Activated naive CD4-positive, alpha-beta T cell treated with anti-CD3 and anti-CD28 coated beads, Interleukin-2, amount 10 ng/mL, durations not matched to agents 7 days and 5 days (primary cell): ENCODE measurements at regions not wholly inside any gene's neighbourhood (a gene's known extent, or its start where the extent isn't known, plus 50 kb on each side); places are given as distances from the start of the nearest gene placed in this dataset.
A peak's percentile ranks its signal among the peaks of the same experiment; 100 is the strongest.
"Not testable (repeated sequence)": the region's sequence is repeated elsewhere in the genome, so short reads cannot be mapped to it uniquely, and the experiment has no call there.

Experiments used
- CTCF ChIA-PET: fragments of 350-600 bp; sonication (Branson Sonifier 250); formaldehyde crosslinking; loops from one replicate; lab custom pipeline; 2021; ENCODE audit warnings: antibody characterized with exemption; lab: Charles Lee
- DNase-seq: peaks from one replicate; pipeline ENCODE4 v3.0.0-alpha.2; 2020
- H3K27ac Mint-ChIP-seq: one replicate; pipeline ENCODE4 v1.8.0; 2021; ENCODE audit warnings: mild to moderate bottlenecking, moderate library complexity, mixed read lengths
- H3K27me3 Mint-ChIP-seq: one replicate; pipeline ENCODE4 v1.8.0; 2021; ENCODE audit warnings: mild to moderate bottlenecking, mixed read lengths
- H3K36me3 Mint-ChIP-seq: one replicate; pipeline ENCODE4 v1.8.0; 2021; ENCODE audit warnings: mixed read lengths
- H3K4me1 Mint-ChIP-seq: one replicate; pipeline ENCODE4 v1.8.0; 2021; ENCODE audit warnings: mixed read lengths
- H3K4me3 Mint-ChIP-seq: one replicate; pipeline ENCODE4 v1.8.0; 2021; ENCODE audit warnings: mild to moderate bottlenecking, moderate library complexity, mixed read lengths
- H3K9me3 Mint-ChIP-seq: one replicate; pipeline ENCODE4 v1.8.0; 2021; ENCODE audit warnings: mixed read lengths

DNA sequence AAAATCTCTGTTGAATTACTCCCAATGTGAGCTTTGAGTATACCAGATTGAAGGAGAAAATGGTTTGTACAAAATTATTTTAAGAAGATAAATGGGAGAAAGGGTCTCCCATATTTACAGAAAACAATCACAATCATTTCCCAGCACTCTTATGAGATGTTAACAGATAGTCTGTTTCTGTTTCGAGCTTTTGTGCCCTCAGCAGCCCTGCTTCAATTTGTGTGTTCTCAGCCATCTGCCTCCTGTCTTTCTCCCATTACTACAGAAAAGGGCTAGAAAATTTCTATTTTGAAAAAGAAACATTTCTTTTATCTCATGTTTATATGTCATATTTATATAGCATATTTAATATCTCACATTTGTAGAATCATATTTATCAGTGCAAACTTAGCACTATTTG, 498.4 kb downstream of the TTLL7 start:
- H3K4me3 Mint-ChIP-seq = no peak overlapping the region
- peaks cover 35% of the 10 kb centered on the region for H3K36me3 Mint-ChIP-seq
- CTCF ChIA-PET = interaction anchor here (1.1 kb wide), 1 partner anchor 11 kb away, joined by 3 read pairs; no protein-coding TSS in a partner anchor
- no peak for DNase-seq
- H3K4me1 Mint-ChIP-seq = peaks cover 40% of the 10 kb centered on the region
- H3K9me3 Mint-ChIP-seq = peaks cover 30% of the 10 kb centered on the region
- no peaks in the 10 kb centered on the region for H3K27me3 Mint-ChIP-seq
- no peak overlapping the region for H3K27ac Mint-ChIP-seq

- Mint-ChIP-seq H3K4me1 (peaks cover 36% of the 10 kb centered on the region), H3K9me3 (peaks cover 25% of the 10 kb centered on the region), H3K4me3 (no peak overlapping the region), H3K27ac (no peak overlapping the region), H3K36me3 (peaks cover 31% of the 10 kb centered on the region), H3K27me3 (no peaks in the 10 kb centered on the region)
- DNase-seq = no peak
- CTCF ChIA-PET = interaction anchor here (1.1 kb wide), 1 partner anchor 10 kb away, joined by 3 read pairs; no protein-coding TSS in a partner anchor
These were observed 498.9 kb downstream of the TTLL7 start for GRCh38 chr1:83499998-83500397.

- H3K4me1 Mint-ChIP-seq = peaks cover 36% of the 10 kb centered on the region
- DNase-seq = no peak
- H3K4me3 Mint-ChIP-seq = no peak overlapping the region
- H3K36me3 Mint-ChIP-seq = peaks cover 21% of the 10 kb centered on the region
- CTCF ChIA-PET = no interaction called here
- H3K27ac Mint-ChIP-seq = no peak overlapping the region
- H3K9me3 Mint-ChIP-seq = peaks cover 16% of the 10 kb centered on the region
- no peaks in the 10 kb centered on the region for H3K27me3 Mint-ChIP-seq
These were observed 501.4 kb downstream of the TTLL7 start for GRCh38 chr1:83497563-83497962.

DNA sequence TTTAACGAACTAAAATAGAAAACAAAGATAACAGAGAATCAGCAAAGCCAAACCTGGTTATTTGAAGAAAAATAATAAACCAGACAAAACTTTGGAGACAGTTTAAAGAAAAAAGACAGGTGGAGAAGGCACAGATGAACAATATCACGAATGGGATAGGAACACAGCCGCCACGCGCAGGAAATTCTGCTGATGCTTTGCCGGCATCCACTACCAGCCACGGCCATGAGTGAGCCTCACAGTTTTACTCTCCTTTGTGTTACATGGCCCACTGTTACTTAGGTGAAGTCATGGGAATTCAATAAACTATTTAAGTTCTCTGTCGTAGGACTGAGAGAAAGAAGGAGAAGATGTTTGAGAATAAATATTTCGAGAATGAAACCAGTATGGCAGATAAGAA, 503.4 kb downstream of the TTLL7 start:
- Mint-ChIP-seq H3K4me3 (no peak overlapping the region), H3K36me3 (peaks cover 11% of the 10 kb centered on the region), H3K27ac (no peak overlapping the region), H3K27me3 (no peaks in the 10 kb centered on the region), H3K9me3 (peaks cover 16% of the 10 kb centered on the region), H3K4me1 (peaks cover 18% of the 10 kb centered on the region)
- CTCF ChIA-PET = no interaction called here
- no peak for DNase-seq

GRCh38 chr1:83493633-83494032, 505.3 kb downstream of the TTLL7 start:
- Mint-ChIP-seq H3K36me3 (peaks cover 5% of the 10 kb centered on the region), H3K27me3 (no peaks in the 10 kb centered on the region), H3K9me3 (peaks cover 6% of the 10 kb centered on the region), H3K27ac (no peak overlapping the region), H3K4me3 (no peak overlapping the region), H3K4me1 (peaks cover 14% of the 10 kb centered on the region)
- no peak for DNase-seq
- CTCF ChIA-PET = no interaction called here

DNA sequence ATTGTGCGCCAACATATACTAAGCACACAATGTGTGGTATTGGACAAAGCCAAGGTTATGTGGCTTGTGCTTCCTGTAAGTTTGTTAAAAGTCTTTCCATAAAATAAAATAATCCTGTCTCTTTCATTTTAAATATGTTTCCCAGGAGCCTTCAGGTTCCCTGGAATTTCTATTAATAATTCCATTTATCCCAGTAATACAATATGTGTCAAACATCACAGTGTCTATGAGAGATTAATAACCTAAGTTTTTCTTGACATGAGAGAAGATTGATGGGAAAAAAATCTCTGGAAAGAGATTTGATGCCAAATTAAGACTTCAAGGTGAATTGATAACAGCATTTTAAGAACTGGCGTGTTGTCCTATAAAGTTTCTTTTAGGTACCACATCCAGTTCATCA, 507.0 kb downstream of the TTLL7 start:
- peaks cover 9% of the 10 kb centered on the region for H3K36me3 Mint-ChIP-seq
- no peak overlapping the region for H3K27ac Mint-ChIP-seq
- H3K4me1 Mint-ChIP-seq = peaks cover 28% of the 10 kb centered on the region
- no peak overlapping the region for H3K4me3 Mint-ChIP-seq
- H3K9me3 Mint-ChIP-seq = peaks cover 4% of the 10 kb centered on the region
- CTCF ChIA-PET = no interaction called here
- H3K27me3 Mint-ChIP-seq = no peaks in the 10 kb centered on the region
- DNase-seq = no peak

DNA sequence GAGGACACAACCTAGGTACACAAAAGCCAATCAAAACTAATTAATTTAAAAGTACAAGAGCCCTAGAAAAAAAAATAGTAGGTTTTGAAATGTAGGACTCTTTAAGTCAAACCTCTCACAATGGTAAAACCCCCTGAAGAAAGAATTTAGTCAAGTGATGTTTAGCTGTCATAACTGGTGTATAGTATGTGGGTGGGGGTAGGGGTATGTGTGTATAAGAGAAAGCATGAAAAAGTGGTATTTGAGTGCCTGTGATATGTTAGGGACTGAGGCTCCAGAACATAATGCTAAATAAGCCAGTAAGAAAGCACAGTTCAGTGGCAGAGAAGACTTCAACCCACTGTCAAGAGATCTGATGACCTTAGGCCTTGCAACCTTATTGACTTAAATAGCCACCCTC, 507.9 kb downstream of the TTLL7 start:
- Mint-ChIP-seq H3K4me1 (peaks cover 35% of the 10 kb centered on the region), H3K4me3 (no peak overlapping the region), H3K27me3 (no peaks in the 10 kb centered on the region), H3K36me3 (peaks cover 8% of the 10 kb centered on the region), H3K27ac (no peak overlapping the region), H3K9me3 (peaks cover 1% of the 10 kb centered on the region)
- no peak for DNase-seq
- CTCF ChIA-PET = no interaction called here

GRCh38 chr1:83488105-83488504, 510.8 kb downstream of the TTLL7 start:
- CTCF ChIA-PET, DNase-seq, H3K36me3 Mint-ChIP-seq, H3K9me3 Mint-ChIP-seq, H3K27me3 Mint-ChIP-seq, H3K4me3 Mint-ChIP-seq: not testable (repeated sequence)
- Mint-ChIP-seq H3K4me1 (peaks cover 41% of the 10 kb centered on the region), H3K27ac (peak overlapping the region; percentile 77)

GRCh38 chr1:83487460-83487859, 511.5 kb downstream of the TTLL7 start:
- H3K4me1 Mint-ChIP-seq = peaks cover 42% of the 10 kb centered on the region
- DNase-seq, H3K27ac Mint-ChIP-seq, H3K4me3 Mint-ChIP-seq, H3K36me3 Mint-ChIP-seq, H3K27me3 Mint-ChIP-seq, H3K9me3 Mint-ChIP-seq, CTCF ChIA-PET: not testable (repeated sequence)

GRCh38 chr1:83485314-83486019, 513.5 kb downstream of the TTLL7 start:
- H3K9me3 Mint-ChIP-seq, H3K36me3 Mint-ChIP-seq, H3K27me3 Mint-ChIP-seq, H3K4me3 Mint-ChIP-seq, DNase-seq, CTCF ChIA-PET, H3K27ac Mint-ChIP-seq: not testable (repeated sequence)
- peaks cover 44% of the 10 kb centered on the region for H3K4me1 Mint-ChIP-seq

DNA sequence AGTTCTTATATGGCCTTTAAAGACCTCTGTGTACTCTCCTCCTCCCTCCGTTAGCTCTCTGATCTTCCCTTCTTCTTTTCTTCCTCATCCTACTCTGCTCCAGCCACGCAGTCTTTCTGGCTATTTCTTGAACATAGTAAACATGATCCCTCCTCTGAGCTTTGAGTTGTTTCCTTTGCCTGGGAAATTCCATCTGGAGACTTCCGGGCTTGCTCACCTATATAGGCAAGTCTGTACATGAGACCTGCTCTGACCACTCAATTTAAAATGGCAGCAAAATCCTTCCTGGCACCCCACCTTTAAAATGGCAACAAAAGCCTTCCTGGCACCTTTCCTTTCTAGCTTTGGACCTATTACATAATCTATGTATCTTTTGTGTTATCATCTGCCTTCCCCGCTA, 517.6 kb downstream of the TTLL7 start:
- H3K4me3 Mint-ChIP-seq, H3K27ac Mint-ChIP-seq, H3K36me3 Mint-ChIP-seq, DNase-seq, H3K27me3 Mint-ChIP-seq, CTCF ChIA-PET: not testable (repeated sequence)
- peaks cover 11% of the 10 kb centered on the region for H3K9me3 Mint-ChIP-seq
- H3K4me1 Mint-ChIP-seq = peaks cover 22% of the 10 kb centered on the region

GRCh38 chr1:83479591-83480239, 519.2 kb downstream of the TTLL7 start:
- H3K27ac Mint-ChIP-seq = not testable (repeated sequence)

DNA sequence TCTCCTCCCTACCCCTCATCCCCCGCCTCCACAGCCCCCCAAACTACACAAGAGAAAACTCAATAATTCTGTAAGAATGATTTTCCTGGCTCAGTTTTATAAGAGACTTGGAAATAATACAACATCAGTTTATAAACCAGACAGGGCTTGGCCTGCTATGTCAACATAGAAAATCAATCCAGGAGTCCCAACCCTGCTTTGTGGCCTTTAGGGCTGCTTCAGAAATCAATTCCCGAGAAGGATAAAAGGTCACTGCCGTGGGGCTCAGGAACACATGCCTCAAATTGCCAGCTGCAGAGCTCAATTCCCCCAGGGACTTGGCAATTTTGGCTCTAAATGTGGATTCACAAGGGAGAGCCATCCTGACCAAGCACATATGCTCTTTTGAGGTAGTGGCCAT, 520.8 kb downstream of the TTLL7 start:
- H3K27me3 Mint-ChIP-seq, H3K27ac Mint-ChIP-seq, H3K4me3 Mint-ChIP-seq, DNase-seq, H3K36me3 Mint-ChIP-seq, CTCF ChIA-PET: not testable (repeated sequence)
- Mint-ChIP-seq H3K4me1 (peaks cover 11% of the 10 kb centered on the region), H3K9me3 (peaks cover 11% of the 10 kb centered on the region)

More at GRCh38 chr1:83479591-83480239, 519.2 kb downstream of the TTLL7 start:
- H3K27me3 Mint-ChIP-seq, H3K4me3 Mint-ChIP-seq, H3K36me3 Mint-ChIP-seq, CTCF ChIA-PET, DNase-seq: not testable (repeated sequence)
- Mint-ChIP-seq H3K9me3 (peaks cover 11% of the 10 kb centered on the region), H3K4me1 (peaks cover 20% of the 10 kb centered on the region)

DNA sequence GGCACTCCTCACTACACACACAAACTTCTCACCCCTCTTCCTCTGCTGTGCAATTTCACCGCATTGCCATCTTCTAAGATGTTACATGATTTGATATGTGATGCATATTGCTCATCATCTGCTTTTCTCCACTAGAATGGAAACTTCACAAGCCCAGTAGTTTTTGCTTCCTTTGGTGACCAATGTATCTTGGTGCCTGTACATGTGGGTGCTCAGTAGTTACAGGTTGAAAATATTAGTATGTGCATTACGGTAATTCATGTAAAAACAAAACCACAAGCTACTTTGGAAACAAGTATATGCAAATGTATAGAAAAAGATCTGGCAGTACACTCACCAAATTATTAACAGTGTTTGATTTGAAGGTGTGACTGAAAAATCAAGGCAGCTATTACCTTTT, 522.4 kb downstream of the TTLL7 start:
- H3K9me3 Mint-ChIP-seq, H3K36me3 Mint-ChIP-seq, DNase-seq, H3K4me3 Mint-ChIP-seq, H3K27me3 Mint-ChIP-seq, H3K4me1 Mint-ChIP-seq, H3K27ac Mint-ChIP-seq, CTCF ChIA-PET: not testable (repeated sequence)

- H3K27me3 Mint-ChIP-seq, H3K36me3 Mint-ChIP-seq, H3K4me3 Mint-ChIP-seq, H3K9me3 Mint-ChIP-seq, CTCF ChIA-PET, H3K4me1 Mint-ChIP-seq, H3K27ac Mint-ChIP-seq, DNase-seq: not testable (repeated sequence)
These were observed 524.0 kb downstream of the TTLL7 start for GRCh38 chr1:83474946-83475345.
